ENCODE measurements at regions not wholly inside any gene's neighbourhood (a gene's known extent, or its start where the extent isn't known, plus 50 kb on each side); places are given as distances from the start of the nearest gene placed in this dataset.
"Not testable (repeated sequence)": the region's sequence is repeated elsewhere in the genome, so short reads cannot be mapped to it uniquely, and the experiment has no call there.

GRCh38 chr10:31687663-31688482 lies 240.8 kb downstream of the ARHGAP12 start:
- no peak overlapping the region for H3K4me3 ChIP-seq (ENCODE audit: low read depth, low read length)

GRCh38 chr10:31686599-31686998 lies 242.0 kb downstream of the ARHGAP12 start:
- no peak overlapping the region for H3K4me3 ChIP-seq (ENCODE audit: low read depth, low read length)

GRCh38 chr10:31683682-31684081 lies 244.9 kb downstream of the ARHGAP12 start:
- no peak overlapping the region for H3K4me3 ChIP-seq (ENCODE audit: low read depth, low read length)

GRCh38 chr10:31679936-31680335 lies 248.7 kb downstream of the ARHGAP12 start:
- H3K4me3 ChIP-seq (ENCODE audit: low read depth, low read length): no peak overlapping the region

GRCh38 chr10:31678575-31679516 lies 249.8 kb downstream of the ARHGAP12 start:
- no peak overlapping the region for H3K4me3 ChIP-seq (ENCODE audit: low read depth, low read length)

GRCh38 chr10:31678139-31678536 lies 250.5 kb downstream of the ARHGAP12 start:
- H3K4me3 ChIP-seq (ENCODE audit: low read depth, low read length): no peak overlapping the region

GRCh38 chr10:31677195-31678138 lies 251.2 kb downstream of the ARHGAP12 start:
- H3K4me3 ChIP-seq (ENCODE audit: low read depth, low read length): no peak overlapping the region

- no peak overlapping the region for H3K4me3 ChIP-seq (ENCODE audit: low read depth, low read length)
Observed at GRCh38 chr10:31675726-31676125, 252.9 kb downstream of the ARHGAP12 start.

GRCh38 chr10:31669357-31669756 lies 259.3 kb downstream of the ARHGAP12 start:
- H3K4me3 ChIP-seq (ENCODE audit: low read depth, low read length): no peak overlapping the region

- H3K4me3 ChIP-seq (ENCODE audit: low read depth, low read length): no peak overlapping the region
Observed at GRCh38 chr10:31668326-31668725, 260.3 kb downstream of the ARHGAP12 start.

- H3K4me3 ChIP-seq (ENCODE audit: low read depth, low read length): not testable (repeated sequence)
Observed at GRCh38 chr10:31665764-31666279, 262.8 kb downstream of the ARHGAP12 start.

- H3K4me3 ChIP-seq (ENCODE audit: low read depth, low read length): no peak overlapping the region
Observed at GRCh38 chr10:31664803-31665202, 263.8 kb downstream of the ARHGAP12 start.

GRCh38 chr10:31664071-31664470 lies 264.6 kb downstream of the ARHGAP12 start:
- not testable (repeated sequence) for H3K4me3 ChIP-seq (ENCODE audit: low read depth, low read length)

GRCh38 chr10:31660300-31660699 lies 268.3 kb downstream of the ARHGAP12 start:
- H3K4me3 ChIP-seq (ENCODE audit: low read depth, low read length): no peak overlapping the region

- no peak overlapping the region for H3K4me3 ChIP-seq (ENCODE audit: low read depth, low read length)
Observed at GRCh38 chr10:31659665-31660064, 269.0 kb downstream of the ARHGAP12 start.

GRCh38 chr10:31657434-31657872 lies 271.2 kb downstream of the ARHGAP12 start:
- H3K4me3 ChIP-seq (ENCODE audit: low read depth, low read length): no peak overlapping the region

- H3K4me3 ChIP-seq (ENCODE audit: low read depth, low read length): no peak overlapping the region
Observed at GRCh38 chr10:31656851-31657433, 271.7 kb downstream of the ARHGAP12 start.

GRCh38 chr10:31652038-31652437 lies 276.6 kb downstream of the ARHGAP12 start:
- no peak overlapping the region for H3K4me3 ChIP-seq (ENCODE audit: low read depth, low read length)

GRCh38 chr10:31650010-31650409 lies 278.6 kb downstream of the ARHGAP12 start:
- H3K4me3 ChIP-seq (ENCODE audit: low read depth, low read length): no peak overlapping the region

GRCh38 chr10:31648966-31649365 lies 279.7 kb downstream of the ARHGAP12 start:
- no peak overlapping the region for H3K4me3 ChIP-seq (ENCODE audit: low read depth, low read length)

All from iPS-11a (cell line).